ENCODE measurements at regions not wholly inside any gene's neighbourhood (a gene's known extent, or its start where the extent isn't known, plus 50 kb on each side); places are given as distances from the start of the nearest gene placed in this dataset.

DNA sequence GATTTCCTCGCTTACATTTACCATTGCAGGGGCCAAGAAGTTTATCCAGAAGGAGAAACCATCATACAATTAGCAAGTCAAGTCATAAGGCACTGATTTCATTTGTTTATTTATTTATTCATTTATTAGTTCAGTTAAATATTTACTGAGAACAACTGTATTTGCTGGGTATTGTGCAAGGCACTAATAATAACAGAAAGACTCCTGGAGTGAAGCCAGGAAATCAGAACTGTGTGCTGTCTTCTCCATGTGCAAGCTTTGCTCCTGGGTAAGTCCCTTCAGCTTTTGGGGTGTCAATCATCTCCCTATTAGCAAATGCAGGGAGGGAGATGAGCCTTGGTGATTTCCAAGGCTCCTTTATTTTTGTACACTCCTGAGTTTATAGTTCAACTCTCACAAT lies 341.6 kb upstream of the MEIS1 start:
- H3K4me1 ChIP-seq (ENCODE audit: control insufficient read depth in 1 of 2, insufficient read depth in 2 of 2, low read depth in 1 of 2, low read length in 1 of 2), result no peaks in the 10 kb centered on the region
- H3K27me3 ChIP-seq (ENCODE audit: insufficient read depth), result no peaks in the 10 kb centered on the region
- H3F3A ChIP-seq (replicated peaks; ENCODE audit: insufficient read depth), result no peaks in the 10 kb centered on the region
- no peaks in the 10 kb centered on the region for H3K79me2 ChIP-seq (ENCODE audit: insufficient read depth)
- no peaks in the 10 kb centered on the region for H3K9me2 ChIP-seq
- no peaks in the 10 kb centered on the region for H4K20me1 ChIP-seq (ENCODE audit: insufficient read depth)
- no peak overlapping the region for H3K4me2 ChIP-seq
- no peaks in the 10 kb centered on the region for H3K9me3 ChIP-seq
- H3K36me3 ChIP-seq (replicated peaks in 1 of 2; ENCODE audit: control insufficient read depth in 1 of 2, insufficient read depth in 2 of 2, low read length in 1 of 2), result no peaks in the 10 kb centered on the region
- no peak overlapping the region for H2AFZ ChIP-seq (ENCODE audit: low read depth)
- no peak overlapping the region for H3K9ac ChIP-seq
- CTCF ChIA-PET, result no interaction called here
- WGBS (ENCODE audit: low lambda C conversion rate), result 25% methylated on average over 1 of the region's 1 CpG
- POLR2A ChIA-PET, result no interaction called here
- DNase-seq, result no peak
- no peak overlapping the region for H3K27ac ChIP-seq (ENCODE audit: low read depth in 2 of 2, low read length in 1 of 2)
- TF ChIP-seq, protein P1, sequence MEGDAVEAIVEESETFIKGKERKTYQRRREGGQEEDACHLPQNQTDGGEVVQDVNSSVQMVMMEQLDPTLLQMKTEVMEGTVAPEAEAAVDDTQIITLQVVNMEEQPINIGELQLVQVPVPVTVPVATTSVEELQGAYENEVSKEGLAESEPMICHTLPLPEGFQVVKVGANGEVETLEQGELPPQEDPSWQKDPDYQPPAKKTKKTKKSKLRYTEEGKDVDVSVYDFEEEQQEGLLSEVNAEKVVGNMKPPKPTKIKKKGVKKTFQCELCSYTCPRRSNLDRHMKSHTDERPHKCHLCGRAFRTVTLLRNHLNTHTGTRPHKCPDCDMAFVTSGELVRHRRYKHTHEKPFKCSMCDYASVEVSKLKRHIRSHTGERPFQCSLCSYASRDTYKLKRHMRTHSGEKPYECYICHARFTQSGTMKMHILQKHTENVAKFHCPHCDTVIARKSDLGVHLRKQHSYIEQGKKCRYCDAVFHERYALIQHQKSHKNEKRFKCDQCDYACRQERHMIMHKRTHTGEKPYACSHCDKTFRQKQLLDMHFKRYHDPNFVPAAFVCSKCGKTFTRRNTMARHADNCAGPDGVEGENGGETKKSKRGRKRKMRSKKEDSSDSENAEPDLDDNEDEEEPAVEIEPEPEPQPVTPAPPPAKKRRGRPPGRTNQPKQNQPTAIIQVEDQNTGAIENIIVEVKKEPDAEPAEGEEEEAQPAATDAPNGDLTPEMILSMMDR (IDR thresholded peaks at IDR 0.05), result no peak
- TF ChIP-seq GATA2 (CRISPR knock-in tag; IDR thresholded peaks at IDR 0.05), result no peak
- no peak for TF ChIP-seq YY1 (IDR thresholded peaks at IDR 0.05; ENCODE audit: low read depth)
- TF ChIP-seq POLR2AphosphoS5 (IDR thresholded peaks at IDR 0.05; ENCODE audit: low read depth, low read length), result no peak
- no peak for TF ChIP-seq ELF1 (IDR thresholded peaks at IDR 0.05)
- TF ChIP-seq, protein P2, sequence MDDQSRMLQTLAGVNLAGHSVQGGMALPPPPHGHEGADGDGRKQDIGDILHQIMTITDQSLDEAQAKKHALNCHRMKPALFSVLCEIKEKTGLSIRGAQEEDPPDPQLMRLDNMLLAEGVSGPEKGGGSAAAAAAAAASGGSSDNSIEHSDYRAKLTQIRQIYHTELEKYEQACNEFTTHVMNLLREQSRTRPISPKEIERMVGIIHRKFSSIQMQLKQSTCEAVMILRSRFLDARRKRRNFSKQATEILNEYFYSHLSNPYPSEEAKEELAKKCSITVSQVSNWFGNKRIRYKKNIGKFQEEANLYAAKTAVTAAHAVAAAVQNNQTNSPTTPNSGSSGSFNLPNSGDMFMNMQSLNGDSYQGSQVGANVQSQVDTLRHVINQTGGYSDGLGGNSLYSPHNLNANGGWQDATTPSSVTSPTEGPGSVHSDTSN (IDR thresholded peaks at IDR 0.05), result no peak
- TF ChIP-seq MEF2A (IDR thresholded peaks at IDR 0.05; ENCODE audit: borderline replicate concordance, low read depth), result no peak
- TF ChIP-seq EP300 (IDR thresholded peaks at IDR 0.05; ENCODE audit: borderline replicate concordance in 1 of 2, low read depth in 1 of 2, low read length in 1 of 2), result no peak
- no peak for TF ChIP-seq MAX (IDR thresholded peaks at IDR 0.05; ENCODE audit: low read depth)
- no peak overlapping the region for H3K4me3 ChIP-seq (ENCODE audit: low read depth in 2 of 2, low read length in 1 of 2)

- no peak for TF ChIP-seq TEAD4 (IDR thresholded peaks at IDR 0.05; ENCODE audit: borderline replicate concordance, insufficient read depth)
- TF ChIP-seq FOSL2 (IDR thresholded peaks at IDR 0.05; ENCODE audit: borderline replicate concordance, low read depth), result no peak
- no peak for TF ChIP-seq FOXJ3 (CRISPR knock-in tag; IDR thresholded peaks at IDR 0.05)
- no peak for TF ChIP-seq RAD21 (IDR thresholded peaks at IDR 0.05; ENCODE audit: low read length)
- no peak for TF ChIP-seq ELF1 (IDR thresholded peaks at IDR 0.05)
- TF ChIP-seq, protein P3, sequence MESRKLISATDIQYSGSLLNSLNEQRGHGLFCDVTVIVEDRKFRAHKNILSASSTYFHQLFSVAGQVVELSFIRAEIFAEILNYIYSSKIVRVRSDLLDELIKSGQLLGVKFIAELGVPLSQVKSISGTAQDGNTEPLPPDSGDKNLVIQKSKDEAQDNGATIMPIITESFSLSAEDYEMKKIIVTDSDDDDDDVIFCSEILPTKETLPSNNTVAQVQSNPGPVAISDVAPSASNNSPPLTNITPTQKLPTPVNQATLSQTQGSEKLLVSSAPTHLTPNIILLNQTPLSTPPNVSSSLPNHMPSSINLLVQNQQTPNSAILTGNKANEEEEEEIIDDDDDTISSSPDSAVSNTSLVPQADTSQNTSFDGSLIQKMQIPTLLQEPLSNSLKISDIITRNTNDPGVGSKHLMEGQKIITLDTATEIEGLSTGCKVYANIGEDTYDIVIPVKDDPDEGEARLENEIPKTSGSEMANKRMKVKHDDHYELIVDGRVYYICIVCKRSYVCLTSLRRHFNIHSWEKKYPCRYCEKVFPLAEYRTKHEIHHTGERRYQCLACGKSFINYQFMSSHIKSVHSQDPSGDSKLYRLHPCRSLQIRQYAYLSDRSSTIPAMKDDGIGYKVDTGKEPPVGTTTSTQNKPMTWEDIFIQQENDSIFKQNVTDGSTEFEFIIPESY (IDR thresholded peaks at IDR 0.05; ENCODE audit: borderline replicate concordance, low read depth), result no peak
- TF ChIP-seq TCF12 (IDR thresholded peaks at IDR 0.05), result no peak
- TF ChIP-seq MAX (IDR thresholded peaks at IDR 0.05; ENCODE audit: low read depth), result no peak
- TF ChIP-seq SMC3 (IDR thresholded peaks at IDR 0.05; ENCODE audit: low read depth, low read length), result no peak
- no peak for TF ChIP-seq GABPA (IDR thresholded peaks at IDR 0.05; ENCODE audit: low read depth)
- TF ChIP-seq RFX5 (IDR thresholded peaks at IDR 0.05; ENCODE audit: low read length), result no peak
- TF ChIP-seq, protein P2 (IDR thresholded peaks at IDR 0.05), result no peak
- TF ChIP-seq MXI1 (IDR thresholded peaks at IDR 0.05; ENCODE audit: low read depth, low read length), result no peak
- Histone ChIP-seq H3K4me3 (ENCODE audit: low read depth in 2 of 2, low read length in 1 of 2) (no peak overlapping the region), H3K27ac (ENCODE audit: low read depth in 2 of 2, low read length in 1 of 2) (no peak overlapping the region), H3K79me2 (ENCODE audit: insufficient read depth) (no peaks in the 10 kb centered on the region), H3K9ac (no peak overlapping the region), H3F3A (replicated peaks; ENCODE audit: insufficient read depth) (no peaks in the 10 kb centered on the region), H3K4me2 (no peak overlapping the region), H3K36me3 (replicated peaks in 1 of 2; ENCODE audit: control insufficient read depth in 1 of 2, insufficient read depth in 2 of 2, low read length in 1 of 2) (no peaks in the 10 kb centered on the region), H3K4me1 (ENCODE audit: control insufficient read depth in 1 of 2, insufficient read depth in 2 of 2, low read depth in 1 of 2, low read length in 1 of 2) (peaks cover 0 to 2% of the 10 kb centered on the region in 2 experiments; a peak in 1 of 4 replicates), H3K9me3 (no peaks in the 10 kb centered on the region), H3K27me3 (ENCODE audit: insufficient read depth) (no peaks in the 10 kb centered on the region), H2AFZ (ENCODE audit: low read depth) (no peak overlapping the region), H4K20me1 (ENCODE audit: insufficient read depth) (no peaks in the 10 kb centered on the region), H3K9me2 (no peaks in the 10 kb centered on the region)
- 26% methylated on average over 6 of the region's 9 CpGs for WGBS (ENCODE audit: low lambda C conversion rate)
- POLR2A ChIA-PET, result no interaction called here
- CTCF ChIA-PET, result interaction anchor here (1.3 kb wide), 1 partner anchor 13 kb away, joined by 3 read pairs; no protein-coding TSS in a partner anchor
- DNase-seq, result no peak
Observed at GRCh38 chr2:66084948-66085590, 349.9 kb upstream of the MEIS1 start.
